K562 (cell line): ENCODE measurements at regions not wholly inside any gene's neighbourhood (a gene's known extent, or its start where the extent isn't known, plus 50 kb on each side); places are given as distances from the start of the nearest gene placed in this dataset.

Source experiments
- ATAC-seq: fragments of 200-7000 bp; cut with Tn5 transposase; 3 replicates; pipeline ENCODE4 v1.9.1; 2020; ENCODE audit warnings: moderate library complexity
- BruUV-seq: library from RNA; stranded (reverse); fragments of 400-500 nt; replicated peaks from 2 replicates; lab custom pipeline; 2021; lab: Mats Ljungman, UMichigan
- CTCF ChIA-PET: fragments of 300-600 bp; formaldehyde crosslinking; extraction: SDS; loops from one replicate; lab custom pipeline; 2021; ENCODE audit warnings: low intra/inter-chr PET ratio; lab: Yijun Ruan, JAX
- POLR2A ChIA-PET: fragments of 300-600, 350-650 bp; sonication (Branson Sonifier 250); formaldehyde crosslinking; extraction: SDS; loops from one replicate; lab custom pipeline; 2021; ENCODE audit warnings: antibody characterized with exemption, inconsistent platforms; lab: Yijun Ruan, JAX
- DNase-seq, 4 experiments: peaks; one replicate each; pipeline versions ENCODE4 v3.0.0 to v3.0.0-alpha.2; 2011 to 2018; ENCODE audit warnings: low spot score in 3 of 4, mixed read lengths in 3 of 4; ENCODE audit errors: extremely low read depth in 1 of 4
- FAIRE-seq: peaks from 2 replicates; lab custom pipeline; 2011; peaks lifted over from hg19 to GRCh38; lab: Jason Lieb, UNC
- H2AFZ ChIP-seq: 2 replicates; pipeline ENCODE4 v1.6.0; 2011; ENCODE audit warnings: low read depth, low read length, control low read depth, inconsistent platforms
- H3K27ac ChIP-seq: fragments of 200-600 bp; 3 replicates; pipeline ENCODE4 v1.8.0; 2011; ENCODE audit warnings: low read depth, mild to moderate bottlenecking, control low read depth, inconsistent platforms, low read length, moderate library complexity, mixed read lengths; ENCODE audit errors: extremely low read depth
- H3K27me3 ChIP-seq, 2 experiments: fragments of 300-600 bp in 1 of 2; 2 replicates in 1 of 2; 3 replicates in 1 of 2; pipeline versions ENCODE4 v1.6.0 to v1.8.0; 2011; ENCODE audit warnings: inconsistent platforms in 2 of 2, low read length in 2 of 2, mild to moderate bottlenecking in 1 of 2, mixed read lengths in 1 of 2, moderate library complexity in 1 of 2; ENCODE audit not compliant: control insufficient read depth in 2 of 2, insufficient read depth in 2 of 2
- H3K36me3 ChIP-seq: fragments of 300-600 bp; 3 replicates; pipeline ENCODE4 v1.8.0; 2011; ENCODE audit warnings: mild to moderate bottlenecking, low read length, inconsistent platforms; ENCODE audit not compliant: control insufficient read depth, insufficient read depth
- H3K4me1 ChIP-seq, 2 experiments: fragments of 200-600 bp in 1 of 2; replicated peaks in 1 of 2; 2 replicates in 1 of 2; 3 replicates in 1 of 2; pipeline versions ENCODE4 v1.5.1 to v1.8.0; 2011; ENCODE audit warnings: inconsistent platforms in 2 of 2, low read length in 2 of 2, mild to moderate bottlenecking in 1 of 2, mixed read lengths in 1 of 2, moderate library complexity in 1 of 2; ENCODE audit not compliant: control insufficient read depth in 2 of 2, insufficient read depth in 2 of 2
- H3K4me2 ChIP-seq: 2 replicates; pipeline ENCODE4 v1.6.1; 2011; ENCODE audit warnings: low read length, control low read depth, inconsistent platforms, mixed read lengths; ENCODE audit not compliant: insufficient read depth
- H3K4me3 ChIP-seq: fragments of 200-600 bp; sonication (generic), shearing (Covaris generic); 2 replicates; pipeline ENCODE4 v1.5.1; 2016; ENCODE audit warnings: control low read depth, inconsistent platforms
- H3K79me2 ChIP-seq: fragments of 200-600 bp; 3 replicates; pipeline ENCODE4 v1.8.0; 2011; ENCODE audit warnings: low read length, inconsistent platforms; ENCODE audit not compliant: control insufficient read depth, insufficient read depth
- H3K9ac ChIP-seq, 2 experiments: 2 replicates each; pipeline versions ENCODE4 v1.6.0 to v1.6.1; 2011; ENCODE audit warnings: low read depth in 2 of 2, low read length in 2 of 2, control low read depth in 1 of 2, inconsistent platforms in 1 of 2, mild to moderate bottlenecking in 1 of 2, mixed read lengths in 1 of 2; ENCODE audit not compliant: insufficient read depth in 1 of 2
- H3K9me1 ChIP-seq: one replicate; pipeline ENCODE4 v1.6.0; 2011; ENCODE audit warnings: inconsistent platforms, mild to moderate bottlenecking, low read length, moderate library complexity; ENCODE audit not compliant: control insufficient read depth, insufficient read depth
- H3K9me3 ChIP-seq: replicated peaks from 2 replicates; pipeline ENCODE4 v1.5.1; 2011; ENCODE audit warnings: low read depth, low read length, inconsistent platforms; ENCODE audit not compliant: control insufficient read depth, insufficient read depth
- H4K20me1 ChIP-seq: replicated peaks from 2 replicates; pipeline ENCODE4 v1.6.1; 2011; ENCODE audit warnings: low read length, inconsistent platforms, mixed read lengths; ENCODE audit not compliant: control insufficient read depth, insufficient read depth
- BHLHE40 ChIP-seq: IDR thresholded peaks from 2 replicates; pipeline ENCODE4 v1.6.1; 2011; ENCODE audit warnings: low read length, improper control_type of control experiment
- COPS2 ChIP-seq: fragments of 450-650 bp; conservative IDR thresholded peaks from 2 replicates; pipeline ENCODE4 v1.6.1; 2016; ENCODE audit warnings: mild to moderate bottlenecking, moderate library complexity
- GABPB2 ChIP-seq: fragments of 250-450 bp; sonication (Bioruptor Pico); conservative IDR thresholded peaks from 2 replicates; pipeline ENCODE4 v1.5.1; 2021; ENCODE audit warnings: mild to moderate bottlenecking
- GATA2 ChIP-seq: sonication (generic); formaldehyde crosslinking; IDR thresholded peaks from 2 replicates; pipeline ENCODE4 v1.4.0; 2020; ENCODE audit warnings: mild to moderate bottlenecking, missing genetic modification reagents
- HOXB6 ChIP-seq: fragments of 250-450 bp; sonication (Bioruptor Pico); IDR thresholded peaks from 2 replicates; pipeline ENCODE4 v1.5.1; 2022; ENCODE audit warnings: mild to moderate bottlenecking, borderline replicate concordance
- PHF8 ChIP-seq: fragments of 200-600 bp; sonication (generic); IDR thresholded peaks from 2 replicates; pipeline ENCODE4 v1.6.1; 2012; ENCODE audit warnings: mixed run types, mild to moderate bottlenecking, inconsistent platforms, low read length, moderate library complexity, borderline replicate concordance
- SIX5 ChIP-seq, 2 experiments: IDR thresholded peaks; 2 replicates each; pipeline ENCODE4 v1.6.1; 2011; ENCODE audit warnings: low read length in 2 of 2, borderline replicate concordance in 1 of 2, low read depth in 1 of 2, mild to moderate bottlenecking in 1 of 2, moderate library complexity in 1 of 2; ENCODE audit not compliant: insufficient read depth in 1 of 2
- ZHX1 ChIP-seq: fragments of 150-350 bp; conservative IDR thresholded peaks from 2 replicates; pipeline ENCODE4 v1.6.1; 2014; ENCODE audit warnings: low read length
- ZNF445 ChIP-seq: fragments of 250-450 bp; sonication (Bioruptor Pico); IDR thresholded peaks from 2 replicates; pipeline ENCODE4 v1.4.0; 2020; ENCODE audit warnings: low read depth, mild to moderate bottlenecking, moderate library complexity
- ZNF76 ChIP-seq: fragments of 250-450 bp; sonication (Bioruptor Pico); IDR thresholded peaks from 2 replicates; pipeline ENCODE4 v1.4.0; 2020; ENCODE audit warnings: mild to moderate bottlenecking, moderate library complexity, borderline replicate concordance
- WGBS: fragments of 100-300 bp; shearing (Covaris generic); methylation state at CpG from one replicate; pipeline ENCODE4 v1.1.6; 2016; ENCODE audit warnings: low coverage, mixed read lengths; ENCODE audit not compliant: insufficient coverage; ENCODE audit errors: missing lambda C conversion rate; 5-methylcytosine and 5-hydroxymethylcytosine counted together
- in situ Hi-C: fragments of 300-500 bp; cut with MboI; formaldehyde crosslinking; loops from 4 replicates; pipeline ENCODE4 v1.15.0; 2018; ENCODE audit warnings: inconsistent platforms, mixed read lengths
- intact Hi-C: fragments of 100-400 bp; cut with micrococcal nuclease; formaldehyde crosslinking; loops from 2 replicates; pipeline ENCODE4 v1.14.2; 2022
- TF ChIP-seq, protein P1 (sequence below): sonication (generic); formaldehyde crosslinking; IDR thresholded peaks from 2 replicates; pipeline ENCODE4 v1.8.0; 2022; ENCODE audit warnings: missing genetic modification reagents, mild to moderate bottlenecking, moderate library complexity, borderline replicate concordance
- TF ChIP-seq, protein P2 (sequence below): fragments of 450-650 bp; IDR thresholded peaks from 2 replicates; pipeline ENCODE4 v1.6.1; 2016; ENCODE audit warnings: low read depth, mild to moderate bottlenecking, moderate library complexity
- TF ChIP-seq, protein P3 (sequence below): sonication (generic); formaldehyde crosslinking; IDR thresholded peaks from 2 replicates; pipeline ENCODE4 v1.8.1; 2023; ENCODE audit warnings: mild to moderate bottlenecking, missing genetic modification reagents

DNA sequence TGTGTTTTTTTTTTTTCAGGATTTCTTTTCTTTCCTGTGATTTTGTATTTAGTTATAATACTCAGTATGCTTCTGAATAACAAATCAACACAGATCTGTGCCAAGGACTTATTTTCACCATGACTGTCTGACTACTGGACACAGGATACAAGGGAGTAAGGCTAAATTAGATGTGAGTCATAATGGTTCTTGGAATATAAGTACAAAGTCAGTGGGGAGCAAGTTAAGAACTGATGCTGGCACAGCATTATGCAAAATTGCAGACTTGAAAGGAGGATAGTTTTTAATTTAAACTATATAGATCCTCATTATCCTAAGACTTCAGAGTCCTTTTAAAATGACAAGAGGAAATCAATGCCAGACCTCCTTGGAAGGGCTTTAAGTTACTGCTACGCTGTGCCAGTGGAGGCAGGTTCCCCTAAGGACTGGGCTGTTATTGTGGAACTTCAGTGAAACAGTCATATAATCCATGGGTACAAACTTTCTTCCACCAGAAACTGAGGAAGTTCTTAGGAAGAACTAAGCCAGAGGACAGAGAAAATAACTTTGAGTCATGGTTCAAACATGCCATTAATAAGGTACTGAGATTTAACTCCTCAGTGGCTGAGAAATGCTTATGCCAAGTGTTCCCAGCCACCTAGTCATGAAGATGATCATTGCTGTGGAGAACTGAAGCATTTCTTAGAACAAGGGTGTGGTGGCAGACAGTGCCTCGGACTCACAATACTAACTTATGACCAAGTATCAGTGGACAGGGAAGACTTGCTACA is 531.2 kb downstream of the HTR7 start:
- CTCF ChIA-PET = no interaction called here
- ATAC-seq = no peak
- TF ChIP-seq GABPB2 (CRISPR knock-in tag) (no peak), ZNF76 (CRISPR knock-in tag) (no peak), BHLHE40 (no peak), ZHX1 (no peak), GATA2 (CRISPR knock-in tag) (no peak), ZNF445 (CRISPR knock-in tag) (no peak), PHF8 (no peak), HOXB6 (CRISPR knock-in tag) (no peak), COPS2 (no peak), SIX5 (IDR thresholded peaks at IDR 0.05; ENCODE audit: borderline replicate concordance in 1 of 2, insufficient read depth in 1 of 2, low read depth in 1 of 2, low read length in 2 of 2) (no peak)
- TF ChIP-seq, protein P1, sequence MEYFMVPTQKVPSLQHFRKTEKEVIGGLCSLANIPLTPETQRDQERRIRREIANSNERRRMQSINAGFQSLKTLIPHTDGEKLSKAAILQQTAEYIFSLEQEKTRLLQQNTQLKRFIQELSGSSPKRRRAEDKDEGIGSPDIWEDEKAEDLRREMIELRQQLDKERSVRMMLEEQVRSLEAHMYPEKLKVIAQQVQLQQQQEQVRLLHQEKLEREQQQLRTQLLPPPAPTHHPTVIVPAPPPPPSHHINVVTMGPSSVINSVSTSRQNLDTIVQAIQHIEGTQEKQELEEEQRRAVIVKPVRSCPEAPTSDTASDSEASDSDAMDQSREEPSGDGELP (CRISPR knock-in tag) = no peak
- TF ChIP-seq, protein P2, sequence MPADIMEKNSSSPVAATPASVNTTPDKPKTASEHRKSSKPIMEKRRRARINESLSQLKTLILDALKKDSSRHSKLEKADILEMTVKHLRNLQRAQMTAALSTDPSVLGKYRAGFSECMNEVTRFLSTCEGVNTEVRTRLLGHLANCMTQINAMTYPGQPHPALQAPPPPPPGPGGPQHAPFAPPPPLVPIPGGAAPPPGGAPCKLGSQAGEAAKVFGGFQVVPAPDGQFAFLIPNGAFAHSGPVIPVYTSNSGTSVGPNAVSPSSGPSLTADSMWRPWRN = no peak
- TF ChIP-seq, protein P3, sequence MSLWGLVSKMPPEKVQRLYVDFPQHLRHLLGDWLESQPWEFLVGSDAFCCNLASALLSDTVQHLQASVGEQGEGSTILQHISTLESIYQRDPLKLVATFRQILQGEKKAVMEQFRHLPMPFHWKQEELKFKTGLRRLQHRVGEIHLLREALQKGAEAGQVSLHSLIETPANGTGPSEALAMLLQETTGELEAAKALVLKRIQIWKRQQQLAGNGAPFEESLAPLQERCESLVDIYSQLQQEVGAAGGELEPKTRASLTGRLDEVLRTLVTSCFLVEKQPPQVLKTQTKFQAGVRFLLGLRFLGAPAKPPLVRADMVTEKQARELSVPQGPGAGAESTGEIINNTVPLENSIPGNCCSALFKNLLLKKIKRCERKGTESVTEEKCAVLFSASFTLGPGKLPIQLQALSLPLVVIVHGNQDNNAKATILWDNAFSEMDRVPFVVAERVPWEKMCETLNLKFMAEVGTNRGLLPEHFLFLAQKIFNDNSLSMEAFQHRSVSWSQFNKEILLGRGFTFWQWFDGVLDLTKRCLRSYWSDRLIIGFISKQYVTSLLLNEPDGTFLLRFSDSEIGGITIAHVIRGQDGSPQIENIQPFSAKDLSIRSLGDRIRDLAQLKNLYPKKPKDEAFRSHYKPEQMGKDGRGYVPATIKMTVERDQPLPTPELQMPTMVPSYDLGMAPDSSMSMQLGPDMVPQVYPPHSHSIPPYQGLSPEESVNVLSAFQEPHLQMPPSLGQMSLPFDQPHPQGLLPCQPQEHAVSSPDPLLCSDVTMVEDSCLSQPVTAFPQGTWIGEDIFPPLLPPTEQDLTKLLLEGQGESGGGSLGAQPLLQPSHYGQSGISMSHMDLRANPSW (CRISPR knock-in tag) = no peak

More for the DNA sequence above, 531.2 kb downstream of the HTR7 start:
- H3K27me3 ChIP-seq = no peaks in the 10 kb centered on the region
- H3K4me1 ChIP-seq = no peaks in the 10 kb centered on the region
- BruUV-seq = no TSS peak
- no peaks in the 10 kb centered on the region for H4K20me1 ChIP-seq
- DNase-seq (no peak), FAIRE-seq (no peak)
- no peaks in the 10 kb centered on the region for H3K9me3 ChIP-seq
- H3K4me3 ChIP-seq = no peak overlapping the region
- in situ Hi-C loops (no loop called here), intact Hi-C loops (no loop called here)
- H3K27ac ChIP-seq = no peak overlapping the region
- no peaks in the 10 kb centered on the region for H3K79me2 ChIP-seq
- no peaks in the 10 kb centered on the region for H3K36me3 ChIP-seq
- no peak overlapping the region for H3K4me2 ChIP-seq
- POLR2A ChIA-PET = no interaction called here
- no peaks in the 10 kb centered on the region for H3K9me1 ChIP-seq
- H2AFZ ChIP-seq = no peak overlapping the region
- 0% methylated on average over 2 of the region's 2 CpGs for whole genome bisulfite sequencing
- H3K9ac ChIP-seq = no peak overlapping the region
